ENCODE measurements at regions not wholly inside any gene's neighbourhood (a gene's known extent, or its start where the extent isn't known, plus 50 kb on each side); places are given as distances from the start of the nearest gene placed in this dataset.

- TF ChIP-seq FOXA1 (IDR thresholded peaks at IDR 0.05), result no peak
- TF ChIP-seq FOXA1 (CRISPR knock-in tag; IDR thresholded peaks at IDR 0.05), result no peak
- TF ChIP-seq ATF3 (CRISPR knock-in tag; IDR thresholded peaks at IDR 0.05), result no peak
- TF ChIP-seq TBX3 (IDR thresholded peaks at IDR 0.05; ENCODE audit: borderline replicate concordance), result no peak
- TF ChIP-seq, protein P1, sequence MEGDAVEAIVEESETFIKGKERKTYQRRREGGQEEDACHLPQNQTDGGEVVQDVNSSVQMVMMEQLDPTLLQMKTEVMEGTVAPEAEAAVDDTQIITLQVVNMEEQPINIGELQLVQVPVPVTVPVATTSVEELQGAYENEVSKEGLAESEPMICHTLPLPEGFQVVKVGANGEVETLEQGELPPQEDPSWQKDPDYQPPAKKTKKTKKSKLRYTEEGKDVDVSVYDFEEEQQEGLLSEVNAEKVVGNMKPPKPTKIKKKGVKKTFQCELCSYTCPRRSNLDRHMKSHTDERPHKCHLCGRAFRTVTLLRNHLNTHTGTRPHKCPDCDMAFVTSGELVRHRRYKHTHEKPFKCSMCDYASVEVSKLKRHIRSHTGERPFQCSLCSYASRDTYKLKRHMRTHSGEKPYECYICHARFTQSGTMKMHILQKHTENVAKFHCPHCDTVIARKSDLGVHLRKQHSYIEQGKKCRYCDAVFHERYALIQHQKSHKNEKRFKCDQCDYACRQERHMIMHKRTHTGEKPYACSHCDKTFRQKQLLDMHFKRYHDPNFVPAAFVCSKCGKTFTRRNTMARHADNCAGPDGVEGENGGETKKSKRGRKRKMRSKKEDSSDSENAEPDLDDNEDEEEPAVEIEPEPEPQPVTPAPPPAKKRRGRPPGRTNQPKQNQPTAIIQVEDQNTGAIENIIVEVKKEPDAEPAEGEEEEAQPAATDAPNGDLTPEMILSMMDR (CRISPR knock-in tag; IDR thresholded peaks at IDR 0.05), result no peak
- no peak for TF ChIP-seq ZNF143 (CRISPR knock-in tag; IDR thresholded peaks at IDR 0.05)
- TF ChIP-seq ZNF24 (IDR thresholded peaks at IDR 0.05), result no peak
- no peak for TF ChIP-seq POLR2AphosphoS5 (IDR thresholded peaks at IDR 0.05; ENCODE audit: low read depth, low read length)
- no peak for TF ChIP-seq ZFP1 (CRISPR knock-in tag; IDR thresholded peaks at IDR 0.05)
- TF ChIP-seq SNAPC2 (CRISPR knock-in tag; IDR thresholded peaks at IDR 0.05), result no peak
- TF ChIP-seq ZNF329 (CRISPR knock-in tag; IDR thresholded peaks at IDR 0.05; ENCODE audit: low read depth), result no peak
- no peak for TF ChIP-seq TAF1 (CRISPR knock-in tag; IDR thresholded peaks at IDR 0.05)
These were observed 148.6 kb downstream of the TRIM29 start for GRCh38 chr11:119989159-119989821.

Measured in HepG2 (cell line).